Breast epithelium (tissue), 3 donors: ENCODE measurements at regions not wholly inside any gene's neighbourhood (a gene's known extent, or its start where the extent isn't known, plus 50 kb on each side); places are given as distances from the start of the nearest gene placed in this dataset.

Experiments used
- POLR2AphosphoS5 ChIP-seq, 3 donors: sonication (generic); formaldehyde crosslinking; IDR thresholded peaks; one replicate each; pipeline ENCODE4 v1.6.1; 2017; ENCODE audit warnings: antibody characterized with exemption in 3 of 3
- TF ChIP-seq, protein P1 (sequence below), 3 donors: fragments of 450-650 bp; IDR thresholded peaks; one replicate each; pipeline ENCODE4 v1.5.1; 2016 to 2017; ENCODE audit warnings: antibody characterized with exemption in 3 of 3, mild to moderate bottlenecking in 3 of 3, moderate library complexity in 3 of 3

DNA sequence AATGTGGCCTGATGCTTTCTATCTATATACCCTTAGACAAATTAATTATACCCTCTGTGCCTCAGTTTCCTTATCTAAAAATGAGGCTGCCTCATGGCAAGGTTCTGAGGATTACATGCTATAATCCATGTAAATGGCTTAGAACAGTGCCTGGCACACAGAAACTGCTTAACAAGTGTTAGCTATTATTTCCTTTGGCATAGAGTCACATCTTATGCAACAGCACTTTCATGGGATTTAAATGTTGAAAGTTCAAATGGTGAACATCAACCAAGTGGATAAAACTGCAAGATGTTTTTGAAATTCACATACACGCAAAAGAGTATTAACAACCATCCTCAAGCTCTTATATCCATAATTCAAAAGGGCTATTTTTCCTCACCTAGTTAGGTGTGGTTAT lies 202.8 kb upstream of the JAG1 start:
- TF ChIP-seq, protein P1, sequence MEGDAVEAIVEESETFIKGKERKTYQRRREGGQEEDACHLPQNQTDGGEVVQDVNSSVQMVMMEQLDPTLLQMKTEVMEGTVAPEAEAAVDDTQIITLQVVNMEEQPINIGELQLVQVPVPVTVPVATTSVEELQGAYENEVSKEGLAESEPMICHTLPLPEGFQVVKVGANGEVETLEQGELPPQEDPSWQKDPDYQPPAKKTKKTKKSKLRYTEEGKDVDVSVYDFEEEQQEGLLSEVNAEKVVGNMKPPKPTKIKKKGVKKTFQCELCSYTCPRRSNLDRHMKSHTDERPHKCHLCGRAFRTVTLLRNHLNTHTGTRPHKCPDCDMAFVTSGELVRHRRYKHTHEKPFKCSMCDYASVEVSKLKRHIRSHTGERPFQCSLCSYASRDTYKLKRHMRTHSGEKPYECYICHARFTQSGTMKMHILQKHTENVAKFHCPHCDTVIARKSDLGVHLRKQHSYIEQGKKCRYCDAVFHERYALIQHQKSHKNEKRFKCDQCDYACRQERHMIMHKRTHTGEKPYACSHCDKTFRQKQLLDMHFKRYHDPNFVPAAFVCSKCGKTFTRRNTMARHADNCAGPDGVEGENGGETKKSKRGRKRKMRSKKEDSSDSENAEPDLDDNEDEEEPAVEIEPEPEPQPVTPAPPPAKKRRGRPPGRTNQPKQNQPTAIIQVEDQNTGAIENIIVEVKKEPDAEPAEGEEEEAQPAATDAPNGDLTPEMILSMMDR (IDR thresholded peaks at IDR 0.05), result no peak
- TF ChIP-seq POLR2AphosphoS5 (IDR thresholded peaks at IDR 0.05), result no peak
